ENCODE measurements at regions not wholly inside any gene's neighbourhood (a gene's known extent, or its start where the extent isn't known, plus 50 kb on each side); places are given as distances from the start of the nearest gene placed in this dataset.

DNA sequence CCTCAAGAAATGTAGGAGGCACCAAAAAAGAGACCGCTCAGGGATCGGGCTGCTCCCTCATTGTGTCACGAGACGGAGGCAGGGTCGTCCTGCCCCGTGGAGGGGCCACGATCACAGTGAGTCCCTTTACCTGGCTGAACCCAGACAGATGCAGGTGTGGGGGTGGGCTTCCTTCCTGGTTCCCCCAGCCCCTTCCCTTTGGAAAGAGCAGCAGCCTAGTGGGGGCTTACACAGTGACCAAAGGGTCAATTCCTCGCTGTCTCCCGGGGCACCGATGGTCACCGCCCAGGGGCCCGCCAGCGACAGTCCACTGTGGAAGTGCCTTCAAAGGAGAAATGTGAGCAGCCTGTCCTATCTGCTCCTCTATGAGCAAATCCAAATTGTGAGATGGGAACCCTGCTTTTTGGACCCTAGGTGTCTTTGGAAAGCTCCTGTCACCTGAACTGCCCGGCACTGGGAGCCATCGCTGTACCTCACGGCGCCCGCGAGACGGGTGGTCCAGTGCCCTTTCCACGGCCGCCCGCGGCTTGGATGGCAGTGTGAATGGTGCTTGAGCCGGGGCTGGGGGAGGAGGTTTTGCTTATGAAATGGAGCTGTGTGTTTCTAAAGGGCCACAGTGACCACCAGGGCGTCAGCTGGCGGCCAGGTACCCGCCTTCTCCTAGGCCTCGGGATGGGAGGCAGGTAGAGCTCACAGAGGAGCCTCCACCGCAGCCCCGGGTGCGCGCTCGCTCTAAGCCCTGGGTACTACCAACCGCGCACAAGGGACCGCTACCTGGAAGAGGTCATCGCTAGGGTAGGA, 155.7 kb downstream of the KLF13 start:
- H3K4me1 ChIP-seq (ENCODE audit: control insufficient read depth, insufficient read depth, low read length) = peaks cover 2% of the 10 kb centered on the region; the same call in 1 of the 2 replicates
- ChIA-PET SMC1A (ENCODE audit: uncharacterized antibody, unreplicated experiment) (interaction anchor here (0.6 to 1.2 kb wide), 4 partner anchors 10 to 656 kb away, joined by 3 to 5 read pairs (median 4); no protein-coding TSS in a partner anchor), POLR2A (interaction anchor here (0.6 kb wide), 3 partner anchors 13 to 371 kb away, joined by 3 to 4 read pairs (median 3); no protein-coding TSS in a partner anchor), RAD21 (ENCODE audit: unreplicated experiment) (interaction anchor here (1.6 kb wide), 1 partner anchor 44 kb away, joined by 5 read pairs; no protein-coding TSS in a partner anchor), CTCF (interaction anchor here (0.9 to 2.3 kb wide), 3 partner anchors 9 to 293 kb away, joined by 5 to 8 read pairs (median 6); no protein-coding TSS in a partner anchor)
- DNase-seq (ENCODE audit: low read depth, low spot score) = no peak
- H2AFZ ChIP-seq (ENCODE audit: control insufficient read depth, low read depth, low read length) = no peak overlapping the region
- no peaks in the 10 kb centered on the region; the same call in 2 of the 3 replicates for H3K9me3 ChIP-seq (replicated peaks; ENCODE audit: control insufficient read depth, insufficient read depth, low read length)
- no peaks in the 10 kb centered on the region for H3K36me3 ChIP-seq (ENCODE audit: control insufficient read depth in 2 of 2, insufficient read depth in 2 of 2, low read length in 1 of 2)
- H3K27ac ChIP-seq (ENCODE audit: control insufficient read depth, insufficient read depth) = no peak overlapping the region
- H3K4me2 ChIP-seq (ENCODE audit: control insufficient read depth, insufficient read depth) = no peak overlapping the region
- no peaks in the 10 kb centered on the region; a peak in 2 of 4 replicates for H3K27me3 ChIP-seq (replicated peaks in 1 of 2; ENCODE audit: control insufficient read depth in 2 of 2, insufficient read depth in 2 of 2, low read length in 1 of 2)
- WGBS (ENCODE audit: insufficient coverage, insufficient replicate concordance, low lambda C conversion rate, missing lambda C conversion rate) = 92% methylated on average over 38 of the region's 38 CpGs
- no peak for FAIRE-seq
- in situ Hi-C loops (cut with MboI) = no loop called here
- H3K9ac ChIP-seq (ENCODE audit: control insufficient read depth, insufficient read depth, low read length) = no peak overlapping the region
- no peaks in the 10 kb centered on the region for H3K79me2 ChIP-seq (ENCODE audit: control insufficient read depth, insufficient read depth, low read length)
- no TSS peak for BruUV-seq (replicated peaks)
- no peak for ATAC-seq
- intact Hi-C loops (cut with micrococcal nuclease; ENCODE audit: unreplicated experiment) = loop anchor here (10.0 kb wide), 1 partner anchor 498 kb away; no protein-coding TSS in a partner anchor
- no peak for TF ChIP-seq RELA (IDR thresholded peaks at IDR 0.05; ENCODE audit: borderline replicate concordance, partially characterized antibody)
- TF ChIP-seq, protein P1, sequence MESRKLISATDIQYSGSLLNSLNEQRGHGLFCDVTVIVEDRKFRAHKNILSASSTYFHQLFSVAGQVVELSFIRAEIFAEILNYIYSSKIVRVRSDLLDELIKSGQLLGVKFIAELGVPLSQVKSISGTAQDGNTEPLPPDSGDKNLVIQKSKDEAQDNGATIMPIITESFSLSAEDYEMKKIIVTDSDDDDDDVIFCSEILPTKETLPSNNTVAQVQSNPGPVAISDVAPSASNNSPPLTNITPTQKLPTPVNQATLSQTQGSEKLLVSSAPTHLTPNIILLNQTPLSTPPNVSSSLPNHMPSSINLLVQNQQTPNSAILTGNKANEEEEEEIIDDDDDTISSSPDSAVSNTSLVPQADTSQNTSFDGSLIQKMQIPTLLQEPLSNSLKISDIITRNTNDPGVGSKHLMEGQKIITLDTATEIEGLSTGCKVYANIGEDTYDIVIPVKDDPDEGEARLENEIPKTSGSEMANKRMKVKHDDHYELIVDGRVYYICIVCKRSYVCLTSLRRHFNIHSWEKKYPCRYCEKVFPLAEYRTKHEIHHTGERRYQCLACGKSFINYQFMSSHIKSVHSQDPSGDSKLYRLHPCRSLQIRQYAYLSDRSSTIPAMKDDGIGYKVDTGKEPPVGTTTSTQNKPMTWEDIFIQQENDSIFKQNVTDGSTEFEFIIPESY (IDR thresholded peaks at IDR 0.05) = 0 out of 2 replicates have a peak, but pooled peaks have one; percentile 22
- no peaks in the 10 kb centered on the region for H4K20me1 ChIP-seq (ENCODE audit: control insufficient read depth, insufficient read depth)
- no peak overlapping the region for H3K4me3 ChIP-seq

All from GM12878 (cell line).